TTC549 (cell line): ENCODE measurements at regions not wholly inside any gene's neighbourhood (a gene's known extent, or its start where the extent isn't known, plus 50 kb on each side); places are given as distances from the start of the nearest gene placed in this dataset.

Experiments used
- FAIRE-seq: peaks from 2 replicates; lab custom pipeline; 2012; peaks lifted over from hg19 to GRCh38; lab: Jason Lieb, UNC

GRCh38 chr3:150267288-150267687 lies 140.8 kb upstream of the TSC22D2 start:
- no peak for FAIRE-seq

GRCh38 chr3:150265305-150265704 lies 142.8 kb upstream of the TSC22D2 start:
- no peak for FAIRE-seq

- no peak for FAIRE-seq
Observed at GRCh38 chr3:150264561-150265279, 143.4 kb upstream of the TSC22D2 start.

GRCh38 chr3:150261958-150262357 lies 146.1 kb upstream of the TSC22D2 start:
- no peak for FAIRE-seq

GRCh38 chr3:150261418-150261817 lies 146.7 kb upstream of the TSC22D2 start:
- FAIRE-seq: no peak

- FAIRE-seq: no peak
Observed at GRCh38 chr3:150260398-150260710, 147.7 kb upstream of the TSC22D2 start.

- no peak for FAIRE-seq
Observed at GRCh38 chr3:150259526-150260397, 148.3 kb upstream of the TSC22D2 start.

- FAIRE-seq: no peak
Observed at GRCh38 chr3:150256782-150257181, 151.3 kb upstream of the TSC22D2 start.

GRCh38 chr3:150256318-150256717 lies 151.8 kb upstream of the TSC22D2 start:
- no peak for FAIRE-seq

- FAIRE-seq: no peak
Observed at GRCh38 chr3:150255826-150256225, 152.3 kb upstream of the TSC22D2 start.

GRCh38 chr3:150255413-150255812 lies 152.7 kb upstream of the TSC22D2 start:
- FAIRE-seq: no peak

GRCh38 chr3:150254309-150254708 lies 153.8 kb upstream of the TSC22D2 start:
- FAIRE-seq: no peak

- FAIRE-seq: no peak
Observed at GRCh38 chr3:150253622-150254021, 154.5 kb upstream of the TSC22D2 start.

- FAIRE-seq: no peak
Observed at GRCh38 chr3:150252462-150252861, 155.6 kb upstream of the TSC22D2 start.

- no peak for FAIRE-seq
Observed at GRCh38 chr3:150251187-150252062, 156.7 kb upstream of the TSC22D2 start.

- no peak for FAIRE-seq
Observed at GRCh38 chr3:150249779-150250470, 158.2 kb upstream of the TSC22D2 start.

- no peak for FAIRE-seq
Observed at GRCh38 chr3:150248888-150249681, 159.0 kb upstream of the TSC22D2 start.

GRCh38 chr3:150248116-150248887 lies 159.8 kb upstream of the TSC22D2 start:
- FAIRE-seq: no peak

GRCh38 chr3:150247441-150247840 lies 160.7 kb upstream of the TSC22D2 start:
- no peak for FAIRE-seq

GRCh38 chr3:150243466-150243865 lies 164.6 kb upstream of the TSC22D2 start:
- no peak for FAIRE-seq
